Skeletal muscle cell (primary cell): ENCODE measurements at regions not wholly inside any gene's neighbourhood (a gene's known extent, or its start where the extent isn't known, plus 50 kb on each side); places are given as distances from the start of the nearest gene placed in this dataset.
"Not testable (repeated sequence)": the region's sequence is repeated elsewhere in the genome, so short reads cannot be mapped to it uniquely, and the experiment has no call there.

Experiments
- DNase-seq: peaks from one replicate; pipeline ENCODE4 v3.0.0-alpha.2; 2010; ENCODE audit warnings: low read depth
- H3K4me3 ChIP-seq: 2 replicates; pipeline ENCODE4 v1.5.1; 2011; ENCODE audit warnings: low read depth, mild to moderate bottlenecking, control low read depth, low read length, moderate library complexity

- H3K4me3 ChIP-seq = no peak overlapping the region
- no peak for DNase-seq
Observed at GRCh38 chr2:58616961-58617360, 375.8 kb upstream of the FANCL start.

DNA sequence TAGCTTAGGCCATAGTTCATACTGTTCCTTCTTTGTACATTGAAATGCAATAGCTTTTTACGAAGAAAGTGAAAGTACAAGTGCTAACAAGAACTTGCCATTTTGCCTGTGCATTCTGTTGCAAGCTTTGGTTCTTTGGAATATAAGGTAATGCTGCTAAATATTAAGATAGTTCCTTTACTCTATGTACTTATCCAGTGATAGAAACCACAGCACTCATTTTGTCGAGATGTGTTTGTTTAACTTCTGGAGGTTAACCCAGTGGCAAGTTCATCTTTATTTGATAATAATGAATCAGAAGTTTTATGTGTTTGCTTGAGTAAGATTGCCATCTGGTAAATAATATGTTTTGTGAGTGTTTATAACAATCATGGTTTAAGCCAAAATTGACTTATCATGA lies 373.1 kb upstream of the FANCL start:
- no peak for DNase-seq
- H3K4me3 ChIP-seq = no peak overlapping the region

GRCh38 chr2:58612973-58613372 lies 371.8 kb upstream of the FANCL start:
- H3K4me3 ChIP-seq = no peak overlapping the region
- no peak for DNase-seq

- no peak for DNase-seq
- no peak overlapping the region for H3K4me3 ChIP-seq
Observed at GRCh38 chr2:58609326-58609725, 368.2 kb upstream of the FANCL start.

DNA sequence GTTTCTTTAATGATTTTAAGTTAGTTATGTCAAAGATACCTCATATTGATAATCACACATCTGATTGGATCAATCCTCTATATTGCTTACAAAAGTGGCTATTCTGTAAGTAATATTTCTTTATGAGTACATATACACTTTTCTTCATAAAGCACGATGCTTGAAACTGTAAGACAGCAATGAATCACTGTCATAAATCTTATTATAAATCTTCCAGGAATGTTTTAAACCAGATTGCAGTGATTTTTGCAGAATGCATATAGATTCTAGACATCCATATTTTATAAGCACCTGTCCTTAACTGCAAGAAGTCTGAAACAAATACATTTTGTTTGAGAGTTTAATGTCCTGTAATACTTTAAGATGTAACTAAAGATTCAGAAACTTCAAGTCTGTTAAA lies 367.0 kb upstream of the FANCL start:
- no peak for DNase-seq
- H3K4me3 ChIP-seq = no peak overlapping the region

GRCh38 chr2:58607448-58607847 lies 366.3 kb upstream of the FANCL start:
- no peak overlapping the region for H3K4me3 ChIP-seq
- no peak for DNase-seq

DNA sequence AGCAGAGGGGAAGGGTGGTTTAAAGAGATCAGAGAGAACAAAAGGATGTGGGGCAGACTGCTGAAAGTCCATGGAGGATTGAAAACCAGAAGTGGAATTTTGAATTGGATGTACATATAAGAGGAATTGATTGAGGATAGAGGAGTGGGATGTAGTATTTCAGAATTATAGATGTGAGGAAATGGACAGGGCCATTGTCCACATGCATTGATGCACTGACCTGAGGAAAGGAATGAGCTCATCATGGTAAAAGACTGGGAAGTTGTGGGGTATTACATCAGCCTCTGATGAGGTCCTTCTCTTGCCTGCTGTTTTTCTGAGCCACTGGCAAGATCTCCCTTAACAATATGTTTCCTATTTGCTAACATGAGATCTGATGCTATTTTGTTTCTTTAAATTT lies 365.7 kb upstream of the FANCL start:
- DNase-seq = peak; percentile 23
- no peak overlapping the region for H3K4me3 ChIP-seq

GRCh38 chr2:58604096-58604495 lies 363.0 kb upstream of the FANCL start:
- DNase-seq = no peak
- no peak overlapping the region for H3K4me3 ChIP-seq

- no peak overlapping the region for H3K4me3 ChIP-seq
- peak; percentile 32 for DNase-seq
Observed at GRCh38 chr2:58601017-58601416, 359.9 kb upstream of the FANCL start.

GRCh38 chr2:58598171-58598570 lies 357.0 kb upstream of the FANCL start:
- DNase-seq = no peak
- H3K4me3 ChIP-seq = no peak overlapping the region

GRCh38 chr2:58595714-58596113 lies 354.6 kb upstream of the FANCL start:
- no peak for DNase-seq
- no peak overlapping the region for H3K4me3 ChIP-seq

DNA sequence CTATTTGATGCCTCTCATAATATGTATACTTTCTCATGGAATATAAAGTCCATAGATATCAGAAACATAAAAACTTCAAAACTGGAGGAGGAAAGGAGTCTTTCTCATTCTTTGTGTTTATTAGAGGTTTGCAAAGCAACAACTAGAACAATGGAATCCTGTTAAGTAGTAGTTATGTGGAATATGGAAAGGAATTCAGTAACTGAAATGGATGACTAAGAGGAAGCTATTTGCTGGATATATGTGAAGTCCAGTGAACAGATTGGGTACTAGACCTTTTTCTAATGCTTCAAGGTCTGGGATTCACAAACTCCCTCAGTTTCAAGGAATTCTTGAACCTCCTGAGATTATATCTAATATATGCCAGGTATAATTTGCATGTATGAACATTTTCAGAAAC lies 353.6 kb upstream of the FANCL start:
- no peak overlapping the region for H3K4me3 ChIP-seq
- DNase-seq = no peak

DNA sequence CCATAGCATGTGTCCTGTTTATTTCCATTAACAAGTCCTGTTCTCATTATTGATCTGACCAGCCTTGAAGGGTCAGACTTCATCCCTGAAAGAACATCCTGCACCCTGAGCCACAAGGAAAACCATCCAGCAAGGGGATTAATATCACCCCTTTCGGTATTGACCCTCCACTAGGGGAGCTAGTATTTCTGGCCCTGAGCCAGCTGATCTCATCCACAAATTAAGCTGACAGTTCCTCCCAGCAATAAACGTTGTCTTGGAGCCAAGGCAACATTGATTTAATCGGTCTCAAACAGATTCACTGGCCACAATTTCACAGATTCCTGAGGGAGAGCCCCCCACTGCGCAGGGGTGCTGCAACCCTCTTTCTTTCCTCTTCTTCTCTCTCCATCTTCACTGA lies 353.1 kb upstream of the FANCL start:
- no peak overlapping the region for H3K4me3 ChIP-seq
- DNase-seq = no peak

GRCh38 chr2:58586178-58586577 lies 345.1 kb upstream of the FANCL start:
- not testable (repeated sequence) for DNase-seq, H3K4me3 ChIP-seq

- no peak overlapping the region for H3K4me3 ChIP-seq
- DNase-seq = no peak
Observed at GRCh38 chr2:58585233-58585632, 344.1 kb upstream of the FANCL start.

DNA sequence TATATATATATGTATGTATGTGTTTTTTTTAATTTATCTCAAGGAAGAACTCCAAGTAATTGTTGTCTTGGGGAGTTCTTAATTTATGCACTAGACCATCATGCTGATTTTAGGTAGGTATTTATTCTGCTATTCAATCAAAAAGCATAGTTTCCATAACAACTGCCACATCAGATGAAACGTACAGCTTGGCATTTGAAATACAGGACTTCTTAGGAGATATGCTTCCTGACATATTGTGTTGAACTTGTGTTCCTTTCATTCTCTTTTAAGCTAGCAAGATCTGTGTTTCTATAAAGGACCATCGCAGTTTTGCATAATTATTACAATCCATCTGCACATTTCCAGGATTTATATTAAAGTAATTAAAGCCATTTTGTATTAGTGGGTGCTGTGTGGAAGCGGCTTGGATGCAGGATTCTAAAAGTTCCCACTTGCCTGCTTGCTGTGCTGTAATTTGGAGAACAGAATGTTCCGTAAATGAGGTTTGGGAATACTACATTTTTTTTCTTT lies 343.5 kb upstream of the FANCL start:
- DNase-seq = no peak
- no peak overlapping the region for H3K4me3 ChIP-seq

DNA sequence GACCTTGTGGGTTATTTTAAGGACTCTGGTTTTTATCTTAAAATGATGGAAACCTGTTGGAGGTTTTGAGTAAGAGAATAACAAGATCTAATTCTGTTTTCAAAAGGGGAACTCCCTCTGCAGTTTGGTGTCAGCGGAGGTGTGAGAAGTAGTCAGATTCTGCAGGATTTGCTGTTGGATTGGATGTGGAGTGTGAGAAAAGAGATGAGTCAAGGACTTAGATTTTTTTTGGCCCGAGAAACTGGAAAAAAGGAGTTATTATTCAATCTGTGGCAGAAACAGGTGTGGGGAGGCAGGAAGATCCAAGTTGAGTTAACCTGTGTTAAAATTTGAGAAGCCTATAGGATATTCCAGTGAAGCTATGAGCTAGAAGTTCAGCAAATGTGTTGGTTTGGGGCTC lies 337.2 kb upstream of the FANCL start:
- DNase-seq = no peak
- no peak overlapping the region for H3K4me3 ChIP-seq

DNA sequence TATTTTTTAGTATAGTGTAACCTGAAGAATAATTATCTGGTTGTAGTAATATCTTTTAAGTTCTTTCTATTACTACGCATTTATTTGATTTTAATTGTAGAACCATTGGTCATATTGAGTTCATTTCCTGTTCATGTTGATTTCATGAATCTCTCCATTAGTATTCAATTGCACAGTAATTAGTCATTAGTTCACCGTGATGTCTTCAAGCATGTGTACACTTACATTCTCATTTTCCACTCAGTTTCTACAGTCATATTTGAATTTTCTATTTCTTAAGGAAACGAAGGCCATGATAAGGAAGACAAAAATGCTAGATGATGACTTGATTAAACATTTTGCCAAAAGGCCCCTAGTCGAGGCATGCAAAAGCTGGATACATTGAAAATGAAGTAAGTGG lies 333.7 kb upstream of the FANCL start:
- H3K4me3 ChIP-seq = no peak overlapping the region
- DNase-seq = no peak

GRCh38 chr2:58572731-58573130 lies 331.6 kb upstream of the FANCL start:
- no peak overlapping the region for H3K4me3 ChIP-seq
- no peak for DNase-seq

DNA sequence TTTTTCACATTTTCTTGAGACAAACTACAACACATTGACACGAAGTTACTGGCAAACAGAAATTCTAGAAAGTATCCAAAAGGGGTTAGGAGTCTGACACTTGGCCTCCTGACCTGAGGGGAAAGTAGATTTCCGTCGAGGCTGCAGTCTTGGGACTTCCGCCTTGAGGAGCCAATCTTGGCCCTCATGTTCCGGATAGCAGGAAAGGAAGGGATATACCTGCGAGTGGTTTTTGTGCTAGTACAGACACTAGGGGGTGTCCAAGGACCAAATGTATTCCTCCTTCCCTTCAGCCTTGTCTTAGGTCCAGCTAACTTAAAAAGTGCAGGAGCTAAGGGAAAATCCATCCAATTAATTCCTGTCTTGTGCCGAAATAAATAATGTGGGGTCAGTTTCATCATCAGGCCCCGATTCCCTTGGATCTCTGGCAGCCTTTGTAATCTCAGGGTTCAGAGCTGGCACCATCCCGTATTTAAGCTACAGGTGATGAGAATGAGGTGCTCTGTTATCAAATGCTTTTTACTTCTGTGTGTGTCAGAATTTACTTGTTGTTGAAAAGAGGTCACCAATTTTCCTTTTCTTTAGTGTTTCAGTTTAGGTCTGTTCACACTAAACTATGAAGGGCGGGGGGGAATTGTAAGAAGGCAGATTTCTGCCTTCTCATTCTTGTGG lies 330.2 kb upstream of the FANCL start:
- DNase-seq = peak; percentile 25

GRCh38 chr2:58569475-58570185 lies 328.5 kb upstream of the FANCL start:
- no peak overlapping the region for H3K4me3 ChIP-seq
- no peak for DNase-seq

More for the DNA sequence above, 330.2 kb upstream of the FANCL start:
- no peak overlapping the region for H3K4me3 ChIP-seq
